ENCODE measurements at regions not wholly inside any gene's neighbourhood (a gene's known extent, or its start where the extent isn't known, plus 50 kb on each side); places are given as distances from the start of the nearest gene placed in this dataset.

DNA sequence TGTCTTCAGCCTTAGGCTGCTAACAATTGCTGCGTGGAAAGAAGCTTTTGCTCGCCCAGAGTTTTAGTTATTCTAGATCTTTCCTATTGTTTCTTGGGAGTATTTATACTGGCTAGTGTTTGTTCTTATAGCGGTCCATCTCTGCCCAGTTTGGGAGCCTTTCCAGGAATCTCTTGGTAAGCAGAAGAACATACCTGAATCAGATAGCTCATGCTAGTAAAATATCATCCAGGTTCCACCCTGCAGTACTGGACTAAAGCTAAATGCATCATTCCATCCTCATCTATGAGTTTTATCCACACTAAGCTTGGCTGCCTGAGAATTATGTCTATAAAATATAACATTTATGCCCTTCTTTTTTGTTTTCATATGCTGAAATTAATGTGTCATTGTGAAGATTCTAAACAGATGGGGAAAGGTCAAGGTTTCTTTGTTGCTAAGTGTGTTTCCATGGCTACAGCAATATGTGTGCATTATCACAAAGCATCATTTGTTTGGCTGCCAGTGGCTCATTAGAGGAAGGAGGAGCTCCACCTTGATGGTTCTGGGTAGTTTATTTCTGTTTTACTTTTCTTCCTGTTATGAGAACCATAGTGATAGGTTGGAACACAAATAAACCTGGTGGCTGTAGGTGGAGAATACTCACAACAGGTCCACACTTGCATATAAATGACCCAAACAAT lies 182.8 kb downstream of the PIK3C3 start:
- no peak for DNase-seq

DNA sequence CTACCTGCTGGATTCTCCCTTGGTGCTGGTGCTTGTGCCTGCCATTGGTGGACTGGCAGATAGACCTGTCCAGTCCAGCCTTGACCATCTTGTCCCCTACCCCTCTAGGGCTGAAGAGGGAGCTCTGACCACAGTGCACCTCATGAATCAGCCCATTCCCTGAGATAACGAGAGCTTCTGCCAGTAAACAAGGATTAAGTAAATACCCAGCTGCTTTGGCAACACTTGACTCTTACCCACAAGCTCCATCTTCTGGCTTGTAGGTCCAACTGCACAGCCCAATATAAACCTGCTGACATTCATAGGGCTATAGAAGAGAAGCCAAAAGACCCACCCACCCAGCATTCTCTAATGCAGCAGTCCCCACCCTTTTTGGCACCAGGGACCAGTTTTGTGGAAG lies 186.4 kb downstream of the PIK3C3 start:
- no peak for DNase-seq

DNA sequence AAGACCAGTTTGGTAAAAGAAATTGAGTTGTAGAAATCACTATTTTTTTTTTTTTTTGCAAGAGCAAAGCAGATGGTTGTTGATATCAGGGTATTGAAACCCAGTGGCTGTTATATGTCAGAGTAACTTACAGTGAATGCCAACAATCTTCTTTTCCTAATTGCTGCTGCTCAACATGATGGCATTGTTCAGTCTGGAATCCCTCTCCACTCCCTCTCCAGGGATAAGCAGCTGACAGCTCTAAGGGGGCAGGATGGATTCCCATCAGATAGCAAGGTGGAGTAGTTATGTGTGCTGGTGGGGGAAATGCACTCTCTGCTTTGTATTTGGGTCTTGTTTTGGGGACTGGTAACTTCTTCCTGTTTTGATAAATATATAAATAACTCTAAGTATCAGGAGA lies 200.0 kb downstream of the PIK3C3 start:
- no peak for DNase-seq

DNA sequence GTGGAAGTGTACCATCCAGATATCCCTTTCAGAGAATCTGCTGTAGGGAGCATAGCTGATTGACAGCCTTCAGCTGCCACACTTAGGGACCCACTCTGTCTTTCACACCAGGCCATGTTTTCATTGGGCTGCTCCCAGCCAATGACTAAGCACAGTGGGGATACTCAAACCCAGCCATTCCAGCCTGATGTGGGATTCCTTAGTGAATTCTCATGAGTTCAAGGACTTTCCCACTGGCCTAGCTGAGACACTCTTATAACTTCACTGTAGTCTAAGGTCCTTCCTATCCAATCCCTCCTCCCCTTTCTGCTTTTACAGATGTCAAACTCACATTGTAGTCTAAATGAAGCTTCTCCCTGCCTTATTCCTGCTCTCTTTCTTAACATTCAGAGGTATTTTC lies 201.2 kb downstream of the PIK3C3 start:
- DNase-seq: no peak

DNA sequence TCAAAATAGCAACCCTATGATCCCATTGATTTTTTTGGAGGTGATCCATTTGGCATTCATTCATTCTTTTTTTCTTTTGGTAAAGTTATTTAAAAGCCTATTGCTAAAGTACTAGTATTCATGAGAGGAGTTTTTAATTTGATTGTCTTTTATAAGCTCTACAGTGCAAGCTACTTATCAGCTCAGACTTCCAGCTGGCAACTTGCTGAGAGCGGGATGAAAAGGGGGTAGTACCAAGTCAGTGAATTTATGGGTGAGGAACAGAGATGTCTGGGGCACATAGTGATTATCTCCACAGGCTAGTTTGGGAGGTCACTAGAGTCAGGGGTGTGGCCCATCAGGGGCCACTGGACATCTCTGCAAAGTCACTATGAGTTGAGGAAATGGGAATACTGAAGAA lies 202.4 kb downstream of the PIK3C3 start:
- DNase-seq: no peak

DNA sequence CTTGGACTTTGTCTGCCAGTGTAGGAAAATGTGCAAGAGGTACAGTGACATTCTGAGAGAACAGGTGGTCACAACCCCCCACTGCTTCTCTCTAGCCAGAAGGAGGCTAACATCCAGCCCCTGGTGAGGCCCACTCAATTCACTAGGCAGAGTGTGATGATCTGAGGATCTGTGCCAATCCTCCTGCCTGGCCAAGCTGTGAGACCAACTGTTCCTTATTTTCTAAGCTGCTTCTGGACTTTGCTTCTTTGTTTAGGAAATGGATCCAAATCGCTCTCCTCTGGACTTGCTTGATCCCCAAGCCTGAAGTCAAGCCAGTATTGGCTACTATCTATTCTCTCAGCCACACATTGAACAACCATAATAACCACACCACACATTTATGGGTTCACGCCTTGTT lies 202.8 kb downstream of the PIK3C3 start:
- no peak for DNase-seq

DNA sequence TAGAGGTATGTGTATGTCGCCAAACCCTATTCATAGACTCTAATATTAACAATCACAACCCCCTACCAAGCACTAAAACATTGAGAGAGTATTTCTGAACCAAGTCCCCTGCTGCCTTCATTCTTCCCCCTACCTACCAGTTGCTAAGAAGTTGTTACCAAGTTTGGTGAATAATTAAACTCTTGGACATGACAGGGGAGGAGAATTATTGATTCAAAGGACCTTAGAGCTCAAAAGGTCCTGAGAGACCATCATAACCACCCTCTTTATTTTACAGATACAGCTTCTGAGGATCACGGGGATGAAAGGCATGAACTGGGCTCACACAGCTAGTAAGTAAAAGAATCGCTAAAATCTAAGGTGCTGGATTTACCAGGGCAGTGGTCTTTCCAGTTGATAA lies 204.1 kb downstream of the PIK3C3 start:
- no peak for DNase-seq

DNA sequence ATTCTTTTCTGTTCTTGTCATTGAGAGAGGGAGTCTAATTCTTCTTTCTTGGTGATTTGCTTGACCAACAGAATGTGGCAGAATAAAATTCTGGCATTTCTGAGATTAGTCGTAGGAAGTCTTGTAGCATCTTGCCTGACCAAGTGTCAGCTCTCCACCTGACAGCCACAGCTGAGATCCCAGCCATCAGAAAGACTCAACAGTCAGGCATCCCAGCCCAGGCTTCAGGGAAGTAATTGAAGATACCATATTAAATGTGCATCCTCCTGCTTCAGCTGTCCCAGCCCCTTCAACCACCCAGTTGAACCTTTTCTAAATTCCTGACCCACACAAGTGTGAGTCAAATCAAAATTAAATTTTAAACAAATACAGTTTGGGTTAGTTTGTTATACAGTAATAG lies 208.3 kb downstream of the PIK3C3 start:
- no peak for DNase-seq

DNA sequence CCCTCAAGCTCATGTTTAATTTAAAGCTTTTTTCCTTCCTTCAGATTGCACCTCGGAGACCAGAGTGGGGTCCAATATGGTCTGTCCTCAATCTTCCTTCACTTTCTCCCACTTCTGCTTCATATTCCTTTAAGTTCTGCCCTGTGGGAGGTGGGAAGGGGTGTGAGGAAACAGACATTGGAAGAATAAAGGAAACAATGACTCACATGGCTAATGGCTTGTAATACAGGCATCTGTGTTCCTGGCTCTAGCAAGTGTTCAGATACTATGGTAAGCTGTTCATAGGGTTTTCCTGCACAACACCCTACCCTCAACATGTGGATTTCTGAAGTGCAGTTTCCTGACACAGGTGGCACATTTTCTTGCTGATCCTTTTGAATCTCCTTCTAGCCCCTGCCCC lies 209.5 kb downstream of the PIK3C3 start:
- DNase-seq: no peak

DNA sequence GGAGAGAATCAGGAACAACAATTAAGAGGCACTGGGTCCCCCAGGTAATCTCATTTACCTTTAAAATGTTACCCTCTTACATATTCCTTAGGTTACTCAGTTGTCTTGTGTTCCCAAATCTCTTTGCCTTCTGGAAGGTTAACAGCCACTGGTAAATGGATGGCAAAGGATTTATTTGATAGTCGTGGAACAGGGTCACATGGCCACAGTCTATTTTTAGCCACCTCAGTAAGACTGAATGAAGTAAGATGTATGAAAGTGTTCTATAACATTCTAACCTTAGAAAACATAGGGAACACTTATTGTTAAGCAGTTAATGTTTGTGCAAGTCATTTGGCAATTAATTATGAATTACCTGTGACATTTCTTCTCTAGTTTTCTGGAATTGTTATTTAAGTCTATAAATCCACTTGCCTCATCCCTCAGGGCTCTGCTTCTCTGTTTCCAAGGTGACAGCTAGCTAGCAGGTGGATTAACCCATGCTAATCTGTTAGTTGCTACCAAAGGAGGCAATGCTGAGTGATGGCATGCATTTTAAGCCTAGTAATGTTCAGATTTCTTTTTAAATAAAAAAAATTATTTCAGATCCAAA lies 211.0 kb downstream of the PIK3C3 start:
- DNase-seq: no peak

DNA sequence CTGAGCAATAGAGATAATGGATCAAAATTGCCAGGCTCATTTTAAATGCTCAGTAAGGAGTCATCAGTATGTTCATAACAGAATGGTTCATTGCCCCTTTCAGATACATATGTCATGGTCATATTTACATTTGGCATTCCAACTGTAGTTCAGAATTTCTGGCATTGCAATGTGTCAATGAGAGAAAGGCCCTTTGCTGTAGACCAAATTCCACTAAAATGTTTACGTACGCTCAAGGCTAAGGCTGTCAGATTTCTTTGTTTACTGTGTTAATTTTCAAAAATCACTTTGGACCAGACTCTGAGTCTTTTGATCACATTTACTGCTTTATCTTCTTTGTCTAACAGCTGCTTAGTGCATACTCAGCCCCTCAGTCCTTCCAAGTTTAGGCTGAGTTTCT lies 213.5 kb downstream of the PIK3C3 start:
- no peak for DNase-seq

DNA sequence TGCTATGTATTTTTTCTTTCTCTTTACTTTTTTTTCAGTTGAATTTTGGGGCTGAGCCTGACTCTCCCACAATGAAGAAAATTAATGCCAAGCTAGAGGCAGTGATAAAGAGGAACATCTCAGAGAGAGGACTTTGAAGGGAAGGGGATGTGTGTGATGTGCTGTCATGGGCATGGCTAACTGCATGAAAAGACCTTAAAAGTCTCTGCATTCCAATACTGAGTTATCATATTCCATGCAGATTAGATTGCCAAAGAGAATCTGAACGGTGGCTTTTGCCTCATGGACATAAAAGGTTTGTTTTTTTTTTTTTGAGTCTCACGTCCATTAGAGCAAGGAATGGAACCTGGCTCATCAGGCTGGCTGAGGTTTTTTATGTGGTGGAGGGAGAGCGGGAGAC lies 213.9 kb downstream of the PIK3C3 start:
- DNase-seq: no peak

DNA sequence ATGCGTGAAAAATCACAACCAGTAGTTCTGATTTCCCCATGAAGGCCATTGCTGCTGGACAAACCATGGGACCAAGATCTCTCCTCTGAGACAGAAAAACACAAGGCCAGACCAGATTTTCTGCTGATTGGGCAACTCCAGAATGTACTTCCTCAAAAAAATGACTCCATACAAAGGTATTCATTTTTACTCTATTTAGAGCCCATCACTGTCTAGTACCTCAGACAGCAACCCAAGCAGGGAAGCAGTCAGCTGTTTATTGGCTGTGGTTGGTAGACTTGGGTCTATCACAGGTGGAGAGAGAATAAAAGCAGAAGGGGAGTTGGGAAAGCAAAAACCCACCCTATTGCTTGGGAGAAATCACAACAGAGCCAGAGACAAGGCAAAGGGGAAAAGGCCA lies 219.9 kb downstream of the PIK3C3 start:
- DNase-seq: no peak

DNA sequence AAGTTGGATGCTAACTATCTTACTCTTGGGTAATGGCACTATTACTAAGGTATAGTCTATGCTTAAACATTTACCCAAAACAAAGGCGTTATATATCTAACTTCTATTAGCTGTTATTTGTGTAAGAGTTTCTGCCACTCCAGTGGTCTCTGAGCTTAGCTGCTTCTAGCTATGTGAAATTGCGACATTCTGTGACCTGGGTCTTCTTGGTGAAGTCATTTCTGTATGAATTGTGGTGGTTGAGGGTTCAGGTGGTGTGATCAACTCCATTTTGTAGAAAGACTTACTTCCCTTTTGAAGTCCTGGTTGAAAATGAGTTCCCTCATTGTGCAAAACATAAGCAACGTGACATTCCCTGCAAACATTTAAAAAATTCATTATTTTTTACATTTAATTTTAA lies 221.6 kb downstream of the PIK3C3 start:
- DNase-seq: no peak

DNA sequence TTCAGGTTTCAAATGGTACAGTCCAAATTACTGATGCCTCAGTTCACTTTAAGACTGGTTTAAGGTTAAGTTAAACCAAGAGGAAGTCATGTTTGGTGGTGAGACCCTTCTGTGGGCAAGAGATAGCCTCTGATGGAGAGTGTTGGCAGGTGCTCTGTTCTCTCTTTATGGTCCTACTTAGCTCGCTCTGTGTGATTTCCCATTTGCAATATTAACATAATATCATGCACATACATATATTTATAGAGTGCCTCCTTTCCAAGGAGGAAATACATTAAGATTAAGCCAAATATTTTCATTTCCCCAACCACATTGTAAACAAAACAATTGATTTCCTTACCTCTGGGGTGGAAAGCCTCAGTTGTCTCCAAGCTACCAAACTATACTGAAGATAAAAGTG lies 222.4 kb downstream of the PIK3C3 start:
- DNase-seq: no peak

DNA sequence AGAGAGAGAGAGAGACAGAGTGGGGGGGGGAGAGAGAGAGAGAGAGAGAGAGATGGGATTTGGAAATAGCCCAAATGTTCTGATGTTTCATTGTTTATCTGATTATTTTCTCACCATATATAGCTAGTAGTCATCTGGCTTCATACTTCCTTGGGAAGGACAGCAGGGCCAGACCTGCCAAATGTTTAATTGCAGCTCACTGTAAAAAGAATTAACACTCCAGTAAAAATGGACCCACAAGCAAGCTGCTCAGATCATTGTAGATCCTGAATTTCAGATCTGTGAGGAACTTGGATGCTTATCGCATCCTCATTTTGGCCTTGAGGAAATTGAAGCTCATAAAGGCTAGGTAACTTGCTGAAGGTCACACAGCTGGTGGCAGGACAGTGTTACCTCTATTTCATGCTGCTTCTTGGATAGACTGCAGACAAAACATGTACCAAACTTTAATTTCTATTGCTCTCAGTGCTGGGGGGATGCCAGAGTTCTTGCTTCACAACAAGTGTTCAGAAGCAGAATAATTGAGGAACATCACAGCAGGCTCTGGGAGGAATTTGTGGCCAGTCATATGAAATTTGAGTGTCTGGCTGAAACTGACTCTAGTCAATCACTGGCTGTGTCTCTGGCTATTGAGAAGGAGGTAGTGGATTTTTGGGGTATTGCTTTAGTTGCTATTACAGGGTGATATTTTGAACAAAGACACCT lies 223.5 kb downstream of the PIK3C3 start:
- DNase-seq: no peak

DNA sequence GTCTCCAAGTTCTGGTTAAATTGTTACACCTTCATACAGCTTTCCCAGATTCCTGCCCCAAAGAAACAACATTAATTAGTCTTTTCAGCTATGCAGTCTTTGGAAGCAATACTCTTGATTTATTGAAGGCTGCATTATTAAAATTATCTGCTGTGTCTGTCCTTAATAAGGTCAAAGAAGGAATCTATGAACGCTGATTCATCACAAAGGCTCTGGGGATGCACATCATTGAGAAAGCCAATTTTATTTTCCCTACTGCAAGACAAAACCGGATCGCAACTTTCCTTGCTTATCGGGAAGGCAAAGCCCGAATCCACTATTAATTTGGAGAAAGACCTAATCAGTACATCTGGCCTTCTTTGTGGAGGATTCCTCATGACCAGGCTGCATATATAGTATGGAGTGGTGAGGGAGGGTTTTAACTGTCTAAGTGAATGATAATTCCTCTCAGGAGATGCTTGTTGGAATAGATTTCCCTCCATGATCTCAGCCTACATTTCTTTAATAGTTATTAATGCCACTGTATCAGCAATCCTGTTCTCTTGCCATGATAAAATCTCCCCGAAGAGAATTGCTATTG lies 224.6 kb downstream of the PIK3C3 start:
- DNase-seq: no peak

DNA sequence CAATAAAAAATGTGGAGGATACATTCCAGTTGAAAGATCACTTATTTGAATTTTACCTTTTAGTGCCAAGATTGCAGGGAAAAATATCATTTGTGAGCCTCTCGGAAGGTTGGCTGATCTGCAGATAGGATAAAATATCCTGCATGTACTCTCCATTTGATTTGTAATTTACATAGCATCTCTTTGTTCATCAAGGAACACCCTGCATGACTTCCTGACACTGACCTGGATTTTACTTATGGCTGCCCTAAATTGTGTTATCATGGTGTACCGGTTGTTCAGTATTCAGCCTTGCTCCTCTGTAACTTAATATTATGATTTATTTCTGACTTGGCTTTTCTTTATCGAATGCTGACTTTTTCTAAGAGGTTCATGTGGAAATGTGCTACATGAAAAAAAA lies 226.4 kb downstream of the PIK3C3 start:
- no peak for DNase-seq

DNA sequence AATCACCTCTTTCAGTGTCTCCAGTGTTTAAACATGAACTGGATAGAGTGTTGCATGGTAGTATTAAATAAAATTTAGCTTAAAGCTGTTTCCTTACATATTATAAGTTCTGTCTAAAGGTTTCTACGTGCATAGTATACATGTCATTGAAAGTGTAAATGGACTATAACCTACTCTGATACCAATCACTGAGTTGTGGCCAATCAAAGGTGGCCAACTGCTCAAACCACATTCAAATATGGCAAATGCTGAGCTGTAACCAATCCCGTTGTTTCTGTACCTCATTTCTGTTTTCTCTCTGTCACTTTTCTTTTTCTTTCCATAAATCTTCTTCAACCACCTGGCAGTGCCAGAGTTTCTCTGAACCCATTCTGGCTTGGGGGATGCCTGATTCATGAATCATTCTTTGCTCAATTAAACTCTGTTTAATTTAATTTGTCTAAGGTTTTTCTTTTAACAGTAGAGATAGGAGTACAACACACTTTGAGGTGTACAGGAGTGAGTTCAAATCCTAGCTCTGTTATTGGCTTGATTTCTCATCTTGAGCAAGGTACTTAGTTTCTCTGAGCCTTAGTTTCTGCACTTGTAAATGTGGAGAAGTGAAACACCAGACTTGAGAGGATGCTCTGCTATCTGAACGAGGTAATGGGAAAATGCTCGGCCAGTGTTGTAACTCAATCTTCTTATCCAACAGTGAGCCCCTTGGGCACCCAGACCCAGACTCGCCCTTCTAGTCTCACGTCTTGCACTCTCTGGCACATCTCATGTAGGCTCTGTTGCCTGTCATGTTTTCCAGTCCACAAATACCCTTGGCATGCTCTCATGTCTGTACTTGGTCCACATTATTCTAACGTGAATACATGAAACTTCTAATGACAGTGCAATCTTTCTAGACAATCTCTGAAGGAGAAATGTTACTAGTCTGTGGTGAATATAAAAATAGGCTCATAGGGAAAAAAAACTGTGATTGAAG lies 228.0 kb downstream of the PIK3C3 start:
- no peak for DNase-seq

DNA sequence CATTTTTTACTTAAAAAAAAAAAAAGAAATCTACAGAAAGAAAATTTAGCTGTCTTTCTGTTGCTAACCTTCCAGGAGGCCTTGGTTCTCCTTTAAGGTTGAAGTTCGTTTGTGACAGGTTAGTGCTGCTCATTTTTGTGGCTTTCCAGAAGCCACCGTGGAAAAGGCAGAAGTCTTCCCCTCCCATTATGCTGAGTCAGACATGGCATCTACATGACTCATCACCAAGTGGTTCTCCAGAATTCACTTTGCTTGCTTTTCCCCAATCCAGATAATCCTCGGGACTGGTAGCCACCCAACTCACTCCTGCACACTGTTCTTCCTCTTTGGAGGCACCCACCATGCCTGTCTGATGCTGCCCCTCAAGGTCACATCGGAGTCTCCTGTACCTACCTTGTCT lies 228.7 kb downstream of the PIK3C3 start:
- no peak for DNase-seq

DNA sequence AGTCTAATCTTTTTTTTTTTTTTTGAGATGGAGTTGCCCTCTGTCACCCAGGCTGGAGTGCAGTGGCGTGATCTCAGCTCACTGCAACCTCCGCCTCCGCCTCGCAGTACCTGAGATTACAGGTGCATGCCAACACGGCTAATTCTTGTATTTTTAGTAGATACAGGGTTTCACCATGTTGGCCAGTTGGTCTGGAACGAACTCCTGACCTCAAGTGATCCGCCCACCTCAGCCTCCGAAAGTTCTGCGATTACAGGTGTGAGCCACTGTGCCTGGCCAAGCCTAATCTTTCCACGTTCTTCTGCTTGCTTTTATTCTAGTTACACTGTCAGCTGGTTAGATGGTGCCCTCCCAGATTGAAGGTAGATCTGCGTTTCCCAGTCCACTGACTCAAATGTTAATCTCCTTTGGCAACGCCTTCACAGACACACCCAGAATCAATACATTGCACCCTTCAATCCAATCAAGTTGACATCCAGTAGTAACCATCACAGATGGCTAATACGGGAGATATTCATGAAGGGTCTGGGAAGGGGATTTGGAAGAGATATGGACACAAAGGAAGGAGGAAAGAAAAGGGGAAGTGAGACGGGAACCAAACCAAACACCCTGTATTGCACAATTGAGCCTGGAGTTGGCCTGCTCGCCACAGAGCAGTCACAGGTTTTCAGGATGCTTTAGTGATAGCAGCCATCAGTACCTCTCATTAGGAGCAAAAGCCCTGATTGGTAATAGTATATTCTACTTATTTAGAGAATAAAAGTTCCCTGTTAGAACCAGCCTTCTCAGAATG lies 229.8 kb downstream of the PIK3C3 start:
- DNase-seq: no peak

DNA sequence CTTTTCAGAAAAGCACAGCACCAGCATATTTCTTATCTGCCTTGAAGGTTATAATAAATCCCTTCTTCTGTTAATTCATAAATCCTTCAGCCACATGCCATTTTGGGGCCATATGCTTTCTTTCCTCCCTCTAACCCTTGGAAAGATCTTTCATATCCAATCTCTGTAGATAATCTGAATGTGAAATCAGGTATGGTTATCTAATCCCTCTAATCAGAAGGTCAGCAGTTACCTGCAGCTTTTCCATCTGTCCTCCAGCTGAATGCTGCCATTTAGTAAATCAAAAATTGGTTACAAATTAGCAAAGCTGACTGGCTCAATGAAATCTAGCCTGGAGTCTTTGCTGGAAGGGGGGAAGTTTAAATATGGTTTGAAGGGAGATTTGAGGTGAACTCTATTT lies 230.5 kb downstream of the PIK3C3 start:
- DNase-seq: no peak
